ENCODE measurements at regions not wholly inside any gene's neighbourhood (a gene's known extent, or its start where the extent isn't known, plus 50 kb on each side); places are given as distances from the start of the nearest gene placed in this dataset.

DNA sequence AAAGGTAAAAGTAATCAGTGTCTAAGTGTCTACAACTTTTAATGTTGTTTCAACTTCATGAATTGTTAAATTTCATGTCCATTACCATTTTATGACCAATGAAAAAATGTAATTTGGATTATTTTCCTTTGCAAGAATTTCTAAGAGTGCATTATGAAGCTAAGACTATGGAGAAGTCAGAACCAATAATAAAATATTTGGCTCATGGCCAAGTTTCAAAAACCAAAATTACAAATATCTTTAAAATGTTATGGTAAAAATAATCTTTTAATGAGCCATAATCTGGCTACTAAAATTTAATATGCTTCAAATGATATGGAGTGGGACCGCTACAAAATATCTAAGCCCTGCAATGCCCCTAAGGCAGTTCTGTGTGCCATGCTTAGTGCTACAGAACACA lies 294.1 kb upstream of the SMIM30 start:
- TF ChIP-seq, protein P1, sequence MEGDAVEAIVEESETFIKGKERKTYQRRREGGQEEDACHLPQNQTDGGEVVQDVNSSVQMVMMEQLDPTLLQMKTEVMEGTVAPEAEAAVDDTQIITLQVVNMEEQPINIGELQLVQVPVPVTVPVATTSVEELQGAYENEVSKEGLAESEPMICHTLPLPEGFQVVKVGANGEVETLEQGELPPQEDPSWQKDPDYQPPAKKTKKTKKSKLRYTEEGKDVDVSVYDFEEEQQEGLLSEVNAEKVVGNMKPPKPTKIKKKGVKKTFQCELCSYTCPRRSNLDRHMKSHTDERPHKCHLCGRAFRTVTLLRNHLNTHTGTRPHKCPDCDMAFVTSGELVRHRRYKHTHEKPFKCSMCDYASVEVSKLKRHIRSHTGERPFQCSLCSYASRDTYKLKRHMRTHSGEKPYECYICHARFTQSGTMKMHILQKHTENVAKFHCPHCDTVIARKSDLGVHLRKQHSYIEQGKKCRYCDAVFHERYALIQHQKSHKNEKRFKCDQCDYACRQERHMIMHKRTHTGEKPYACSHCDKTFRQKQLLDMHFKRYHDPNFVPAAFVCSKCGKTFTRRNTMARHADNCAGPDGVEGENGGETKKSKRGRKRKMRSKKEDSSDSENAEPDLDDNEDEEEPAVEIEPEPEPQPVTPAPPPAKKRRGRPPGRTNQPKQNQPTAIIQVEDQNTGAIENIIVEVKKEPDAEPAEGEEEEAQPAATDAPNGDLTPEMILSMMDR (conservative IDR thresholded peaks at IDR 0.05; ENCODE audit: low read length): no peak
- TF ChIP-seq EZH2phosphoT487 (IDR thresholded peaks at IDR 0.05; ENCODE audit: borderline replicate concordance, low read depth, low read length): no peak

All from OCI-LY7 (cell line).